ENCODE measurements at regions not wholly inside any gene's neighbourhood (a gene's known extent, or its start where the extent isn't known, plus 50 kb on each side); places are given as distances from the start of the nearest gene placed in this dataset.
"Not testable (repeated sequence)": the region's sequence is repeated elsewhere in the genome, so short reads cannot be mapped to it uniquely, and the experiment has no call there.

- no peak for TF ChIP-seq CTCF (IDR thresholded peaks at IDR 0.05; ENCODE audit: insufficient read depth, low read length)
- H3K4me3 ChIP-seq (ENCODE audit: low read depth, low read length), result no peak overlapping the region
- no peak for DNase-seq (ENCODE audit: low read depth)
These were observed 96.7 kb upstream of the TRPC4 start for GRCh38 chr13:37966266-37966665.

DNA sequence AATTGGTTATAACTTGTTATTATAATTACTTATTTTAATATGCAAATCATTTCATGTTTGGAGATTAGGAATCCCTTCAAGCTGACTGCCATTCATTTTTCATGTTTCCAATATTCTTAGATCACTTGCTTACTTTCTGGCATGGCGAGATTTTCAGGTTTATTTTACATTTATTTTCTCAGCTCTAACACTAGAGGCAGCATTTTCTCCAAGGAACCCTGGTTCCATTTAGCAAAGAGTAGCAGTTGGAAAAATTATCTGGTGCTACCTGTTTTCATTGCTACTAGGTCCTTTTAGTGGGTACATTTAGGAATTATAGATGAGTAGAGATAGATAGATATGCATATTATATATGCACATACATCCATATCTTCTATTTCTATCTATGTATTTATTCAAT, 90.9 kb upstream of the TRPC4 start:
- DNase-seq (ENCODE audit: low read depth), result no peak
- TF ChIP-seq CTCF (IDR thresholded peaks at IDR 0.05; ENCODE audit: insufficient read depth, low read length), result peak; percentile 21
- no peak overlapping the region for H3K4me3 ChIP-seq (ENCODE audit: low read depth, low read length)

GRCh38 chr13:37959284-37959683, 89.7 kb upstream of the TRPC4 start:
- DNase-seq (ENCODE audit: low read depth), result no peak
- no peak overlapping the region for H3K4me3 ChIP-seq (ENCODE audit: low read depth, low read length)
- TF ChIP-seq CTCF (IDR thresholded peaks at IDR 0.05; ENCODE audit: insufficient read depth, low read length), result no peak

DNA sequence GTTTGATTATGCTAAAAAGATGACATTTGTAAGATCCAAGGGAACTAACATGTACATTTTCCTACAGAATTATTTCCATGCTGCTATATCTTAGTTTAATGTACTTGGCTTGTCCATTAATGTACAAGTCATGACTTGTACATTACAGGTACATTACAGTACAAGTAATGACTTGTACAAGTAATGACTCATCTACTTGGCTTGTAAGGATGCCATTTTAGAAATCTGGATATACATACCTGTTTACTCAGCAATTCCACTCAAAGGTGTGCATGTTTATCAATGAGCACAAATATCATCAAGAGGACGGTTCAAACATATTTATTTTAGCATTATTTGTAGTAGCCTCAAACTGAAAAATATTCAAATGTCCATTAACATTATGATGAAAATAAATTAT, 87.0 kb upstream of the TRPC4 start:
- no peak for DNase-seq (ENCODE audit: low read depth)
- no peak for TF ChIP-seq CTCF (IDR thresholded peaks at IDR 0.05; ENCODE audit: insufficient read depth, low read length)
- H3K4me3 ChIP-seq (ENCODE audit: low read depth, low read length), result no peak overlapping the region

GRCh38 chr13:37954597-37954996, 85.0 kb upstream of the TRPC4 start:
- not testable (repeated sequence) for DNase-seq (ENCODE audit: low read depth)

GRCh38 chr13:37954191-37954590, 84.6 kb upstream of the TRPC4 start:
- H3K4me3 ChIP-seq (ENCODE audit: low read depth, low read length), result no peak overlapping the region
- TF ChIP-seq CTCF (IDR thresholded peaks at IDR 0.05; ENCODE audit: insufficient read depth, low read length), result no peak

More at GRCh38 chr13:37954597-37954996, 85.0 kb upstream of the TRPC4 start:
- not testable (repeated sequence) for H3K4me3 ChIP-seq (ENCODE audit: low read depth, low read length)

GRCh38 chr13:37953696-37954095, 84.1 kb upstream of the TRPC4 start:
- no peak for DNase-seq (ENCODE audit: low read depth)
- no peak for TF ChIP-seq CTCF (IDR thresholded peaks at IDR 0.05; ENCODE audit: insufficient read depth, low read length)

More at GRCh38 chr13:37954191-37954590, 84.6 kb upstream of the TRPC4 start:
- DNase-seq (ENCODE audit: low read depth), result no peak

More at GRCh38 chr13:37953696-37954095, 84.1 kb upstream of the TRPC4 start:
- no peak overlapping the region for H3K4me3 ChIP-seq (ENCODE audit: low read depth, low read length)

All from fibroblast of the aortic adventitia (primary cell).